ENCODE measurements at regions not wholly inside any gene's neighbourhood (a gene's known extent, or its start where the extent isn't known, plus 50 kb on each side); places are given as distances from the start of the nearest gene placed in this dataset.

GRCh38 chr12:115259968-115260747 lies 576.2 kb upstream of the TBX3 start:
- DNase-seq (ENCODE audit: low spot score) = no peak

- DNase-seq (ENCODE audit: low spot score) = no peak
Observed at GRCh38 chr12:115257791-115258190, 573.8 kb upstream of the TBX3 start.

- no peak for DNase-seq (ENCODE audit: low spot score)
Observed at GRCh38 chr12:115255962-115256361, 572.0 kb upstream of the TBX3 start.

GRCh38 chr12:115255257-115255656 lies 571.3 kb upstream of the TBX3 start:
- DNase-seq (ENCODE audit: low spot score) = no peak

GRCh38 chr12:115253049-115253448 lies 569.1 kb upstream of the TBX3 start:
- DNase-seq (ENCODE audit: low spot score) = no peak

GRCh38 chr12:115251727-115252126 lies 567.8 kb upstream of the TBX3 start:
- DNase-seq (ENCODE audit: low spot score) = no peak

GRCh38 chr12:115249671-115250278 lies 565.8 kb upstream of the TBX3 start:
- no peak for DNase-seq (ENCODE audit: low spot score)

GRCh38 chr12:115245020-115245419 lies 561.0 kb upstream of the TBX3 start:
- no peak for DNase-seq (ENCODE audit: low spot score)

- DNase-seq (ENCODE audit: low spot score) = no peak
Observed at GRCh38 chr12:115243933-115244628, 560.1 kb upstream of the TBX3 start.

- no peak for DNase-seq (ENCODE audit: low spot score)
Observed at GRCh38 chr12:115240251-115240650, 556.3 kb upstream of the TBX3 start.

- DNase-seq (ENCODE audit: low spot score) = no peak
Observed at GRCh38 chr12:115235880-115236279, 551.9 kb upstream of the TBX3 start.

GRCh38 chr12:115233891-115234543 lies 550.0 kb upstream of the TBX3 start:
- DNase-seq (ENCODE audit: low spot score) = no peak

GRCh38 chr12:115232455-115233156 lies 548.6 kb upstream of the TBX3 start:
- no peak for DNase-seq (ENCODE audit: low spot score)

- no peak for DNase-seq (ENCODE audit: low spot score)
Observed at GRCh38 chr12:115230606-115231005, 546.6 kb upstream of the TBX3 start.

GRCh38 chr12:115229517-115229916 lies 545.5 kb upstream of the TBX3 start:
- DNase-seq (ENCODE audit: low spot score) = no peak

- DNase-seq (ENCODE audit: low spot score) = no peak
Observed at GRCh38 chr12:115228434-115228833, 544.5 kb upstream of the TBX3 start.

GRCh38 chr12:115227137-115227615 lies 543.2 kb upstream of the TBX3 start:
- DNase-seq (ENCODE audit: low spot score) = no peak

- no peak for DNase-seq (ENCODE audit: low spot score)
Observed at GRCh38 chr12:115225845-115226244, 541.9 kb upstream of the TBX3 start.

- DNase-seq (ENCODE audit: low spot score) = no peak
Observed at GRCh38 chr12:115223991-115224390, 540.0 kb upstream of the TBX3 start.

- DNase-seq (ENCODE audit: low spot score) = no peak
Observed at GRCh38 chr12:115223322-115223721, 539.3 kb upstream of the TBX3 start.

GRCh38 chr12:115222220-115222619 lies 538.2 kb upstream of the TBX3 start:
- no peak for DNase-seq (ENCODE audit: low spot score)

GRCh38 chr12:115216301-115216700 lies 532.3 kb upstream of the TBX3 start:
- no peak for DNase-seq (ENCODE audit: low spot score)
